ENCODE measurements at regions not wholly inside any gene's neighbourhood (a gene's known extent, or its start where the extent isn't known, plus 50 kb on each side); places are given as distances from the start of the nearest gene placed in this dataset.

DNA sequence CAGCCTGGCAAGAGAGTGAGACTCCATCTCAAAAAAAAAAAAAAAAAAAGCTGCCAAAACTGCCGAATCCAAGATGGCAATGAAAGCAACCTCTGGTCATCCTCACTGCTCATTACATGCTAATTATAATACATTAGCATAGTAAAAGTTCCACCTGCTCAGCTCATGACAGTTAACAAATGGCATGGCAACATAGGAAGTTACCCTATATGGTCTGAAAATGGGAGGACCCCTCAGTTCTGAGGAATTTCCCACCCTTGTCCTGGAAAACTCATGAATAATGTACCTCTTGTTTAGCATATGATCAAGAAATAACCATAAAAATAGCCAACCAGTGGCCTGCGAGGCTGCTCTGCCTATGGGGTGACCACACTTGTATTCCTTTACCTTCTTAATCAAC lies 93.1 kb upstream of the PGBD5 start:
- Histone ChIP-seq H3K36me3 (ENCODE audit: control insufficient read depth in 3 of 3, insufficient read depth in 3 of 3, low read length in 3 of 3) (no peaks in the 10 kb centered on the region), H3K27me3 (ENCODE audit: control insufficient read depth in 3 of 3, insufficient read depth in 3 of 3, low read length in 3 of 3) (no peaks in the 10 kb centered on the region), H3K4me3 (ENCODE audit: low read length in 3 of 3) (no peak overlapping the region), H3K9me3 (ENCODE audit: control insufficient read depth in 3 of 3, low read length in 3 of 3) (no peaks in the 10 kb centered on the region), H3K9ac (ENCODE audit: low read depth in 1 of 3, low read length in 3 of 3) (no peak overlapping the region), H3K4me1 (ENCODE audit: control insufficient read depth in 3 of 3, insufficient read depth in 3 of 3, low read length in 3 of 3) (peaks cover 0 to 6% (median 3%) of the 10 kb centered on the region in 3 donors), H3K27ac (ENCODE audit: low read depth, low read length) (no peak overlapping the region)

- Histone ChIP-seq H3K9ac (ENCODE audit: low read depth in 1 of 3, low read length in 3 of 3) (no peak overlapping the region), H3K4me3 (ENCODE audit: low read length in 3 of 3) (no peak overlapping the region), H3K27ac (ENCODE audit: low read depth, low read length) (no peak overlapping the region), H3K27me3 (ENCODE audit: control insufficient read depth in 3 of 3, insufficient read depth in 3 of 3, low read length in 3 of 3) (no peaks in the 10 kb centered on the region), H3K36me3 (ENCODE audit: control insufficient read depth in 3 of 3, insufficient read depth in 3 of 3, low read length in 3 of 3) (no peaks in the 10 kb centered on the region), H3K4me1 (ENCODE audit: control insufficient read depth in 3 of 3, insufficient read depth in 3 of 3, low read length in 3 of 3) (peaks cover 0 to 6% (median 3%) of the 10 kb centered on the region in 3 donors), H3K9me3 (ENCODE audit: control insufficient read depth in 3 of 3, low read length in 3 of 3) (no peaks in the 10 kb centered on the region)
Measured at GRCh38 chr1:230518511-230518910, 92.4 kb upstream of the PGBD5 start.

GRCh38 chr1:230517786-230518185 lies 91.7 kb upstream of the PGBD5 start:
- Histone ChIP-seq H3K9me3 (ENCODE audit: control insufficient read depth in 3 of 3, low read length in 3 of 3) (no peaks in the 10 kb centered on the region), H3K36me3 (ENCODE audit: control insufficient read depth in 3 of 3, insufficient read depth in 3 of 3, low read length in 3 of 3) (no peaks in the 10 kb centered on the region), H3K4me3 (ENCODE audit: low read length in 3 of 3) (no peak overlapping the region), H3K4me1 (ENCODE audit: control insufficient read depth in 3 of 3, insufficient read depth in 3 of 3, low read length in 3 of 3) (peaks cover 0 to 6% (median 3%) of the 10 kb centered on the region in 3 donors), H3K27ac (ENCODE audit: low read depth, low read length) (no peak overlapping the region), H3K9ac (ENCODE audit: low read depth in 1 of 3, low read length in 3 of 3) (no peak overlapping the region), H3K27me3 (ENCODE audit: control insufficient read depth in 3 of 3, insufficient read depth in 3 of 3, low read length in 3 of 3) (no peaks in the 10 kb centered on the region)

GRCh38 chr1:230517326-230517725 lies 91.2 kb upstream of the PGBD5 start:
- Histone ChIP-seq H3K4me1 (ENCODE audit: control insufficient read depth in 3 of 3, insufficient read depth in 3 of 3, low read length in 3 of 3) (peaks cover 0 to 6% (median 3%) of the 10 kb centered on the region in 3 donors), H3K36me3 (ENCODE audit: control insufficient read depth in 3 of 3, insufficient read depth in 3 of 3, low read length in 3 of 3) (no peaks in the 10 kb centered on the region), H3K27ac (ENCODE audit: low read depth, low read length) (no peak overlapping the region), H3K9ac (ENCODE audit: low read depth in 1 of 3, low read length in 3 of 3) (no peak overlapping the region), H3K9me3 (ENCODE audit: control insufficient read depth in 3 of 3, low read length in 3 of 3) (no peaks in the 10 kb centered on the region), H3K4me3 (ENCODE audit: low read length in 3 of 3) (no peak overlapping the region), H3K27me3 (ENCODE audit: control insufficient read depth in 3 of 3, insufficient read depth in 3 of 3, low read length in 3 of 3) (no peaks in the 10 kb centered on the region)

DNA sequence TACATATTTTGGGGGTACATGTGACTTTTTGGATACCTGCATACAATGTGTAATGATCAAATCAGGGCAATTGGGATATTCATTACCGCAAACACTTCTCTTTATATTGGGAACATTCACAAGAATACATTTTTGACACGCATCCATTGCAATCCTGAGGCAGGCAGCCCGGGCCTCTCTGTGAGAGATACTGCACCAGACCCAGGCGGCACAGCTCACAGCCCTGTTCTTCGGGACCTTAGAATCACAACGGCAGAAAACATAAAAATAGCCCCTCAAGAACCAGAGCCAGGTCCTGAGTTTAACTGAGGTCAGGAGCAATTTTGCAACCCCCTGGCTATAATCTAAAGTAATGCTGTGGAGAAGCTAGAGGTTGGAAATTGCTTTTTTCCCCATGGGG lies 90.8 kb upstream of the PGBD5 start:
- no peaks in the 10 kb centered on the region for H3K9me3 ChIP-seq (ENCODE audit: control insufficient read depth in 3 of 3, low read length in 3 of 3)
- no peak overlapping the region for H3K27ac ChIP-seq (ENCODE audit: low read depth, low read length)
- H3K4me1 ChIP-seq (ENCODE audit: control insufficient read depth in 3 of 3, insufficient read depth in 3 of 3, low read length in 3 of 3): peaks cover 0 to 6% (median 3%) of the 10 kb centered on the region in 3 donors
- no peak overlapping the region for H3K9ac ChIP-seq (ENCODE audit: low read depth in 1 of 3, low read length in 3 of 3)
- H3K36me3 ChIP-seq (ENCODE audit: control insufficient read depth in 3 of 3, insufficient read depth in 3 of 3, low read length in 3 of 3): no peaks in the 10 kb centered on the region
- H3K27me3 ChIP-seq (ENCODE audit: control insufficient read depth in 3 of 3, insufficient read depth in 3 of 3, low read length in 3 of 3): no peaks in the 10 kb centered on the region
- H3K4me3 ChIP-seq (ENCODE audit: low read length in 3 of 3): no peak overlapping the region

DNA sequence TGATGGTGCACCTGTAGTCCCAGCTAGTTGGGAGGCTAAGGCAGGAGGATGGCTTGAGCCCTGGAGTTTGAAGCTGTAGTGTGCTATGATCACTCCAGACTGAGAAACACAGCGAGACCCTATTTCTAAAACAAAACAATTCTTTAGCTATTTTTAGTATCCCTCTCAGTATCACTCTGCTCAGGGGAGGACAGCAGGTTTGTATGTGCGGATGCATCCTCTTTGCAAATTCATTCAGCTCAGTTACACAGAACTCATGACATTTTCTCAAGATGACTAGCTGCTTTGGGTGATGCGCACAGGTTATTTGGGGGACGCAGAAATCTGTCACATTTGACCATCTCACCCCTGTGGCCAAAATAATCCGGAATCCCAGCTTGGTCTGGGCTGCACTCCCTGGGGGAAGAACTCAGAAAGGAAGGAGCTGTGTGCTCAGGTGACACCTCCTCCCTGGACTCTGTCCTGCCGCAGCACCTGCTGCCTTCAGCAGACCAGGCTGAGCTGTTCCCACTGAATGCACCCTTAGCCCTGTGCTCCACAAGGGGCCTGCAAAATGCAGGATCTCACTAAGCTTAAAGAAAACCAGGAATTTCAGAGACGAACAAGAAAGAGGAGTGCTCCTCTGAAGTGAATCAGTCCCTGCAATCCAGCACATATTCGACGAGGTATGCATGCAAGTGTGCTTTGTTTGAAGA lies 89.5 kb upstream of the PGBD5 start:
- H3K9me3 ChIP-seq (ENCODE audit: control insufficient read depth in 3 of 3, low read length in 3 of 3): no peaks in the 10 kb centered on the region
- no peak overlapping the region for H3K4me3 ChIP-seq (ENCODE audit: low read length in 3 of 3)
- H3K4me1 ChIP-seq (ENCODE audit: control insufficient read depth in 3 of 3, insufficient read depth in 3 of 3, low read length in 3 of 3): peaks cover 0 to 6% (median 3%) of the 10 kb centered on the region in 3 donors
- H3K9ac ChIP-seq (ENCODE audit: low read depth in 1 of 3, low read length in 3 of 3): no peak overlapping the region
- H3K27me3 ChIP-seq (ENCODE audit: control insufficient read depth in 3 of 3, insufficient read depth in 3 of 3, low read length in 3 of 3): no peaks in the 10 kb centered on the region
- H3K36me3 ChIP-seq (ENCODE audit: control insufficient read depth in 3 of 3, insufficient read depth in 3 of 3, low read length in 3 of 3): no peaks in the 10 kb centered on the region
- H3K27ac ChIP-seq (ENCODE audit: low read depth, low read length): no peak overlapping the region

DNA sequence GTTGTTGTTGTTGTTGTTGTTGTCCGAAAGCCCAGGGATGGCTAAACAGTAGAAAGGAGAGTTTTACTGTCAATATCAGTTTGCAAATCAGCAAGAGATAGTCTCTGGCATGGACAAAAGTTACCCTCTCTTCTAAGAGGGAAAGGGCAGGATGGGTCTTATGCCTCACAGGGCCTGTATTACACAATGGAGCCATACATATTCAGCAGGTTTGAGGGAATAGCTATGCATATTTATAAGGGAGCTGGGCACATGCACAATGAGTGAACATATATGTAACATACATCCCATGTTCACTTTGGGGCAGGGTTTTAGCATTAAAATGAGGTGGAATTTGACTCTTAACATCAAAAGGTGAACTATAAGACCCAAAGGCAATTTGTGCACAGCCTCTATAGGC lies 84.4 kb upstream of the PGBD5 start:
- no peak overlapping the region for H3K4me3 ChIP-seq (ENCODE audit: low read length in 3 of 3)
- H3K9ac ChIP-seq (ENCODE audit: low read depth in 1 of 3, low read length in 3 of 3): no peak overlapping the region
- H3K36me3 ChIP-seq (ENCODE audit: control insufficient read depth in 3 of 3, insufficient read depth in 3 of 3, low read length in 3 of 3): no peaks in the 10 kb centered on the region

DNA sequence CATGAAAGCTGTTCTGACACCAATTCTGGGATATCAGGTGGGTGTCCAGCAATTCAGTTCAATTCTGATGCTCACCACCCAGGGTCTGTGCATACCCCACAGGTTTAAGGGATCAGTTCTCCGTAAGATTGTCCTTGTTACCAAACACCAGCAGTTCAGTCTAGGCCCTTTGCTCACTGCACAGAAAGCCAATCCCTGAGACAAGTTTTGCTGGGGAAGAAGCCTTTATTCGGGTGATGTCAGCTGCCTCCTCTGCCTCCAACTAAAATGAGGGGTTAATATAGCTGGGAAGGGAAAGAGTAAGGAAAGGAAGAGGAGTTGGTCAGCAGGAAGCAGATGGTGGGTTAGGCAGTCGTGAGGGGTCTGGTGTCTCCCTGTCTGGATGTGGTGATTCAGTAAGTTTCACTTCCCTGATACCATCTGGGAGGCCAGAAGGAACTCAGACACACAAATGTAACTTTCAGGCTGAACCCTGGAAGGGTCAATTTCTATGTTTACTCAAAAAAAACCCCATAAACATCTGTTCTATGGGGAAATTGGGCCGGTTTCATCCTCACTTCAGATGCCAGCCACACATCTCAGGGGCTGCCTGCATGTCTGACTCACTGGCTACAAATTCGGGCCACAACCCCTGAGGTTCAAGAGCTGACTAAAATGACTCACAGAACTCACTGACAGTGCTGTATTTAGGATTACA lies 83.3 kb upstream of the PGBD5 start:
- H3K9ac ChIP-seq (ENCODE audit: low read depth in 1 of 3, low read length in 3 of 3): no peak overlapping the region
- no peaks in the 10 kb centered on the region for H3K9me3 ChIP-seq (ENCODE audit: control insufficient read depth in 3 of 3, low read length in 3 of 3)
- H3K4me3 ChIP-seq (ENCODE audit: low read length in 3 of 3): no peak overlapping the region
- H3K36me3 ChIP-seq (ENCODE audit: control insufficient read depth in 3 of 3, insufficient read depth in 3 of 3, low read length in 3 of 3): no peaks in the 10 kb centered on the region
- no peaks in the 10 kb centered on the region for H3K4me1 ChIP-seq (ENCODE audit: control insufficient read depth in 3 of 3, insufficient read depth in 3 of 3, low read length in 3 of 3)
- H3K27me3 ChIP-seq (ENCODE audit: control insufficient read depth in 3 of 3, insufficient read depth in 3 of 3, low read length in 3 of 3): no peaks in the 10 kb centered on the region
- peak overlapping the region; percentile 55 for H3K27ac ChIP-seq (ENCODE audit: low read depth, low read length)

More for the DNA sequence above, 84.4 kb upstream of the PGBD5 start:
- Histone ChIP-seq H3K27me3 (ENCODE audit: control insufficient read depth in 3 of 3, insufficient read depth in 3 of 3, low read length in 3 of 3) (no peaks in the 10 kb centered on the region), H3K4me1 (ENCODE audit: control insufficient read depth in 3 of 3, insufficient read depth in 3 of 3, low read length in 3 of 3) (no peaks in the 10 kb centered on the region), H3K9me3 (ENCODE audit: control insufficient read depth in 3 of 3, low read length in 3 of 3) (no peaks in the 10 kb centered on the region), H3K27ac (ENCODE audit: low read depth, low read length) (no peak overlapping the region)

DNA sequence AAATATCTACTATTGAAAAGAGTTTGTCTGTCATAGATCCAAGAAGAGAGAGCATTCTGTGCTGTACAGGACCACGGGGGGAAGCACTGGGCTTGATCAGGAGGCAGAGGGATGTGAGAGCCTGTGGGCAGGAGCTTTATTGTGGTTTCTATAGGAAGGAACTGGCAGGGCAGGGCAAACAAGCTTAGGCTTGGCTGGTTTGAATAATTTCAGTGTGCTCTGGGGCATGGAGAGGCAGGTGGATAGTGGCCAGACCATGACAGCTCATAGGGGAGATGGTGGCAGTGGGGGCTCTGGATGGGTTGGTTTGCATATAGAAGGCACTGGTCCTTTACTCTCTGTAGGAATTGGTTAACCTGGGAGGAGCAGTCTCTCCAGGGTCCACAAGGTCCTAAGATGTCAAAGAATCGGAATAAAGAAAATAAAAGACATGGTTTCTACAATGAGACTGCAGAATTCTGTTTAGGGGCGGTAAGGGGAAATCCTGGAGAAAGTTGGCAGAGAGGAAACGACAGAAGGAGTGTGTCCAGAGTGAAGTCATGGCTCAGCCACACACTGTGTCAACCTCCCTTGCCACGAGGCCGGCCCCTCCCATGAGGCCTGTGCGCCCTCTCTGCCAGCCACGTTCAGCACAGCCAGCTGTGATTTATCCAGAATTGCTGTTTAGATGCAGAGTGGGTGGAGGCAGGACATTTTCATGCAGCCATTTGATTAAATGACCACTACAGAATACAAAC lies 81.7 kb upstream of the PGBD5 start:
- Histone ChIP-seq H3K9ac (ENCODE audit: low read depth in 1 of 3, low read length in 3 of 3) (no peak overlapping the region), H3K4me1 (ENCODE audit: control insufficient read depth in 3 of 3, insufficient read depth in 3 of 3, low read length in 3 of 3) (no peaks in the 10 kb centered on the region), H3K4me3 (ENCODE audit: low read length in 3 of 3) (no peak overlapping the region), H3K27me3 (ENCODE audit: control insufficient read depth in 3 of 3, insufficient read depth in 3 of 3, low read length in 3 of 3) (no peaks in the 10 kb centered on the region), H3K27ac (ENCODE audit: low read depth, low read length) (no peak overlapping the region), H3K36me3 (ENCODE audit: control insufficient read depth in 3 of 3, insufficient read depth in 3 of 3, low read length in 3 of 3) (no peaks in the 10 kb centered on the region), H3K9me3 (ENCODE audit: control insufficient read depth in 3 of 3, low read length in 3 of 3) (no peaks in the 10 kb centered on the region)

DNA sequence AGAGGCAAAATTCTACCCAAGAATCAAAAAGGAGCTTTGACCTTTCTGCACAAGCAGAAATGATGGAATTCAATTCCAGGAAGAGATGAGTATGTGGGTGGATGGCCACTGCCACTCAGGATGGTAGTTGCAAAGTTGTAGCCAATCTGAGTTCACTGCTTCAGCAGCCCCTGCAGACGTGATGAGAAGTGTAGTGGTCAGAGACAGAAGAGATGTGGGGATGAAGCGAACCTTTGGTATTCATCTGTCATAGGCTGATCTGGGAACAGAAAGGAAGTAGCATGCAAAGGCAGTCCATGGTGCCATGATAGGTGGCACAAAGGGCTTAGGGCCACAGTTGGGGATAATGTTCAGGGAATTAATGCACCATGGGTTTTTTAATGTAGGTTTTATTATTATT lies 81.1 kb upstream of the PGBD5 start:
- no peak overlapping the region for H3K9ac ChIP-seq (ENCODE audit: low read depth in 1 of 3, low read length in 3 of 3)
- no peaks in the 10 kb centered on the region for H3K36me3 ChIP-seq (ENCODE audit: control insufficient read depth in 3 of 3, insufficient read depth in 3 of 3, low read length in 3 of 3)
- no peaks in the 10 kb centered on the region for H3K27me3 ChIP-seq (ENCODE audit: control insufficient read depth in 3 of 3, insufficient read depth in 3 of 3, low read length in 3 of 3)
- H3K4me1 ChIP-seq (ENCODE audit: control insufficient read depth in 3 of 3, insufficient read depth in 3 of 3, low read length in 3 of 3): no peaks in the 10 kb centered on the region
- no peak overlapping the region for H3K27ac ChIP-seq (ENCODE audit: low read depth, low read length)
- H3K9me3 ChIP-seq (ENCODE audit: control insufficient read depth in 3 of 3, low read length in 3 of 3): no peaks in the 10 kb centered on the region
- H3K4me3 ChIP-seq (ENCODE audit: low read length in 3 of 3): no peak overlapping the region

Measured in skeletal muscle tissue (tissue), 3 donors.